KMS-11 (cell line): ENCODE measurements at regions not wholly inside any gene's neighbourhood (a gene's known extent, or its start where the extent isn't known, plus 50 kb on each side); places are given as distances from the start of the nearest gene placed in this dataset.
A peak's percentile ranks its signal among the peaks of the same experiment; 100 is the strongest.

Source experiments
- H2AFZ ChIP-seq: fragments of 200-600 bp; sonication (generic); 2 replicates; pipeline ENCODE4 v1.6.1; 2016; ENCODE audit warnings: antibody characterized with exemption, mixed run types, low read depth
- H3K27ac ChIP-seq: fragments of 200-600 bp; sonication (generic); 2 replicates; pipeline ENCODE4 v1.6.1; 2016; ENCODE audit warnings: mild to moderate bottlenecking, mixed run types
- H3K27me3 ChIP-seq: fragments of 200-600 bp; sonication (generic); 2 replicates; pipeline ENCODE4 v1.6.1; 2017; ENCODE audit warnings: mild to moderate bottlenecking, low read depth, mixed run types, moderate library complexity; ENCODE audit not compliant: insufficient read depth
- H3K36me3 ChIP-seq: fragments of 200-600 bp; sonication (generic); 2 replicates; pipeline ENCODE4 v1.6.1; 2017; ENCODE audit warnings: mild to moderate bottlenecking, mixed run types; ENCODE audit not compliant: insufficient read depth
- H3K4me1 ChIP-seq: fragments of 200-600 bp; sonication (generic); 2 replicates; pipeline ENCODE4 v1.6.1; 2016; ENCODE audit warnings: mild to moderate bottlenecking, low read depth, mixed run types; ENCODE audit not compliant: poor library complexity, severe bottlenecking
- H3K4me2 ChIP-seq: fragments of 200-600 bp; sonication (generic); 2 replicates; pipeline ENCODE4 v1.7.0; 2016; ENCODE audit warnings: mild to moderate bottlenecking, mixed run types
- H3K4me3 ChIP-seq: fragments of 200-600 bp; sonication (generic); IDR thresholded peaks from 2 replicates; pipeline ENCODE4 v1.6.1; 2017; ENCODE audit warnings: low read depth, low read length, mixed read lengths; ENCODE audit not compliant: insufficient read depth
- H3K79me2 ChIP-seq: fragments of 200-600 bp; sonication (generic); 2 replicates; pipeline ENCODE4 v1.6.1; 2016; ENCODE audit warnings: low read depth, mixed run types; ENCODE audit not compliant: insufficient read depth
- H3K9ac ChIP-seq: fragments of 200-600 bp; sonication (generic); 2 replicates; pipeline ENCODE4 v1.6.1; 2016; ENCODE audit warnings: mild to moderate bottlenecking, mixed run types
- H4K20me1 ChIP-seq: fragments of 200-600 bp; sonication (generic); 2 replicates; pipeline ENCODE4 v1.6.1; 2016; ENCODE audit warnings: mild to moderate bottlenecking, mixed run types; ENCODE audit not compliant: insufficient read depth
- TF ChIP-seq, protein P1 (sequence below): fragments of 200-600 bp; sonication (generic); conservative IDR thresholded peaks from 2 replicates; pipeline ENCODE4 v1.6.1; 2017; ENCODE audit warnings: low read depth, mild to moderate bottlenecking, antibody characterized with exemption, low read length, moderate library complexity, mixed read lengths

DNA sequence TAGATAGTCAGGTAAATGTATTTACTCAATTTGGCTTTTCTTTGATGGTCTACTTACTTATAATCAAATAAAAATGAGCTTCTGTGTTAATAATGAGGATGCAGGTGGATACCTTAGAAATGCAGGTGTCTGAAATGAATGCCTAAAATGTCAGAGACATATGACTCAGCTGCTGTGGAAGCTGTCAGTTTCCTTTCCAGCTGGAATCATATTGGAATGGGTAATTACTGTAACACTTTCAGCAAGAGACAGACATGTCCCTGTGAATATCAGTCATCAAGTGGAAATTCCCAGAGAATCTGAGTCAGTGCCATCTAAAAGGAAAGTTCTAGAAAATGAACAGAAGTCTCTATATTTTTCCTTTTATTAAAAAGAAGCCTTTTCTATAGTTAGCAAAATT, 783.0 kb upstream of the AADAT start:
- Histone ChIP-seq H3K4me1 (no peaks in the 10 kb centered on the region), H3K36me3 (no peaks in the 10 kb centered on the region), H3K27me3 (no peaks in the 10 kb centered on the region), H3K4me3 (no peak overlapping the region), H3K79me2 (no peaks in the 10 kb centered on the region), H2AFZ (no peak overlapping the region), H3K9ac (no peak overlapping the region), H3K27ac (no peak overlapping the region), H4K20me1 (no peaks in the 10 kb centered on the region), H3K4me2 (no peak overlapping the region)
- TF ChIP-seq, protein P1, sequence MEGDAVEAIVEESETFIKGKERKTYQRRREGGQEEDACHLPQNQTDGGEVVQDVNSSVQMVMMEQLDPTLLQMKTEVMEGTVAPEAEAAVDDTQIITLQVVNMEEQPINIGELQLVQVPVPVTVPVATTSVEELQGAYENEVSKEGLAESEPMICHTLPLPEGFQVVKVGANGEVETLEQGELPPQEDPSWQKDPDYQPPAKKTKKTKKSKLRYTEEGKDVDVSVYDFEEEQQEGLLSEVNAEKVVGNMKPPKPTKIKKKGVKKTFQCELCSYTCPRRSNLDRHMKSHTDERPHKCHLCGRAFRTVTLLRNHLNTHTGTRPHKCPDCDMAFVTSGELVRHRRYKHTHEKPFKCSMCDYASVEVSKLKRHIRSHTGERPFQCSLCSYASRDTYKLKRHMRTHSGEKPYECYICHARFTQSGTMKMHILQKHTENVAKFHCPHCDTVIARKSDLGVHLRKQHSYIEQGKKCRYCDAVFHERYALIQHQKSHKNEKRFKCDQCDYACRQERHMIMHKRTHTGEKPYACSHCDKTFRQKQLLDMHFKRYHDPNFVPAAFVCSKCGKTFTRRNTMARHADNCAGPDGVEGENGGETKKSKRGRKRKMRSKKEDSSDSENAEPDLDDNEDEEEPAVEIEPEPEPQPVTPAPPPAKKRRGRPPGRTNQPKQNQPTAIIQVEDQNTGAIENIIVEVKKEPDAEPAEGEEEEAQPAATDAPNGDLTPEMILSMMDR = no peak

DNA sequence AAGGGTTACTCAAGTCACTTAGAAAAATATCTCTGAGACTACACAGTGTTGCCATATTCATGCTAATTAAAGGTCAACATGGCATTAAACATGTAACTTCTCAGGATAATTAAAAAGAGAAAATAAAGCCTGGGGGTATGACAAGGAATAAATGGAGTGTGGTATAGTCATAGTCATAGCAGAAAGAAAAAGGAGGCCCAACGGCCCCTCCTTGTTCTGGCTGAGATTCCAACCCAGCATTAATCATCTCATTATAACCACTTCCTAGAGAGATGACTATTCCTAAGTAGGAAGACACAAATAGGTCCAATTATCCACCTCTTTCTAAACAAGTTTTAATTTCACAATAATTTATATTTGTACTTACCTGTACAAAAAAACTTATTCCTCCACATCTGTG, 778.4 kb upstream of the AADAT start:
- Histone ChIP-seq H2AFZ (no peak overlapping the region), H3K79me2 (no peaks in the 10 kb centered on the region), H4K20me1 (no peaks in the 10 kb centered on the region), H3K9ac (no peak overlapping the region), H3K4me1 (no peaks in the 10 kb centered on the region), H3K27me3 (no peaks in the 10 kb centered on the region), H3K36me3 (no peaks in the 10 kb centered on the region), H3K4me3 (no peak overlapping the region), H3K27ac (no peak overlapping the region), H3K4me2 (no peak overlapping the region)
- TF ChIP-seq, protein P1 = no peak

DNA sequence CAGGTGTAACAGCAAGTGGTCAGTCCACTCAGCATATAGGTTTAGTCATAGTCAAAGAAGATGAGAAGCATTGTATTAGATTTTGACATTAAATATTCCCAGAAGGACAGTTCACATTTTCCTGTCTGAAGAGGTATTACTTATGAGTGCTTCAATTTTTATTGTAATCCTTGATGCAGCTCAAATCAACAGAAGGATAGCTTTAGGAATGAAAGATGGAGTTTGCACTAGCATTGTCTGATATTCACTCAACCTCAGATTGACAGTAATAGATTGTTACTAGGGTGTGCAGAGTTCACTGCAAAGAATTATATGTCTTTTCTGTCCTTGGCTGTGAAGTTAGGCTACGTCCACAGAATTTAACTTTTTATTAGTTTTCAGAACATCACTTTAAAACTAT, 764.3 kb upstream of the AADAT start:
- H2AFZ ChIP-seq = no peak overlapping the region

DNA sequence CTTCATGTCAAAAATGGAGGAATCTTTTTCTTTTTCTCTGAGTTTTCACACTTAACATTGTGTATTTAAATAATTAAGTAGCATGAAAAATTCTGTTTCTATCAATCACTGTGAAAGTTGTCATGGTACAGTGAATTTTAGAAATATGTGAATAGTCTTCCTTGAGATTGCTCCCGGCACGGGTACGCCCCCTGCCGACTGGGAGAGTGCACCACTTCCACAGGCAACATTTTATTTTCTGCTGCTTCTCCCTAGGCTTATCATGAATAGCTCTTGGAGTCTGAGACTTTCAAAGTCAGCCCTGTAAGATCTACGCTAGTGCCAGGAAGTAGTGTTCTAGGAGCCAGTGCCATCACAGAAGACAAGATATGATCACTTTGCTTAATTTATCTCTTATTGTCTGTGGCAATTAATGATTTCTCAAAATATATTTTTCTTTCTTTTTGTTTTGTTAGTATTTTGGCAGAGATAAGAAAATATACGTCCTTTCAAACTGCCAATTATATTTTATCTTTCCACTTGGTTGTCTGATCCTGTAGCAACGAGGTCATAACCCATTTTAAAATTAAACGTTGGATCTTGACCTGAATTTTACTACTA, 763.8 kb upstream of the AADAT start:
- Histone ChIP-seq H3K9ac (no peak overlapping the region), H3K4me1 (peaks cover 9% of the 10 kb centered on the region), H3K27ac (no peak overlapping the region), H3K27me3 (no peaks in the 10 kb centered on the region), H3K4me2 (no peak overlapping the region), H3K4me3 (no peak overlapping the region), H2AFZ (no peak overlapping the region), H3K79me2 (no peaks in the 10 kb centered on the region), H4K20me1 (no peaks in the 10 kb centered on the region), H3K36me3 (no peaks in the 10 kb centered on the region)
- TF ChIP-seq, protein P1 = peak; percentile 91

More for the DNA sequence above, 764.3 kb upstream of the AADAT start:
- Histone ChIP-seq H3K4me2 (no peak overlapping the region), H3K27me3 (no peaks in the 10 kb centered on the region), H3K4me1 (peaks cover 9% of the 10 kb centered on the region), H3K9ac (no peak overlapping the region), H3K79me2 (no peaks in the 10 kb centered on the region), H4K20me1 (no peaks in the 10 kb centered on the region), H3K36me3 (no peaks in the 10 kb centered on the region), H3K4me3 (no peak overlapping the region), H3K27ac (no peak overlapping the region)
- TF ChIP-seq, protein P1 = no peak
